ENCODE measurements at regions not wholly inside any gene's neighbourhood (a gene's known extent, or its start where the extent isn't known, plus 50 kb on each side); places are given as distances from the start of the nearest gene placed in this dataset.
"Not testable (repeated sequence)": the region's sequence is repeated elsewhere in the genome, so short reads cannot be mapped to it uniquely, and the experiment has no call there.

DNA sequence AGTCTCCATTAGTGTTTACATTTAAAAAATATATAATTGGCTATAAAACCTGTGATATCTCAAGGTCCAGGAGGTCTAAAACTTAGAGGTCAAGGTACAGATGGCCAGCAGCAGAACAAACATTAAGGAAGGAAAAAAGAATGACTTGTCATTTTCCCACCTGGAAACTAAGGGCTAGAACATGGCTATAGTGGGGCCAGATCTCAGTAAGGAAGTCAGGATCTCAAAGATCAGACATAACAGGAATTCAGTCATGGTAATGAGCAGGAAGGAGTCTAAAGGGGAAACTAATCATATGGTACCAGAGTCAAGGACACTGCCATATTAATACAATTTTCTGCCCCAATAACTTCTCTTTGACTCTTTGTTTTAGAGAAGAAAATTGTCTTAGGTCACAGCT, 1018.8 kb downstream of the PLA2G4A start:
- no peak for DNase-seq

DNA sequence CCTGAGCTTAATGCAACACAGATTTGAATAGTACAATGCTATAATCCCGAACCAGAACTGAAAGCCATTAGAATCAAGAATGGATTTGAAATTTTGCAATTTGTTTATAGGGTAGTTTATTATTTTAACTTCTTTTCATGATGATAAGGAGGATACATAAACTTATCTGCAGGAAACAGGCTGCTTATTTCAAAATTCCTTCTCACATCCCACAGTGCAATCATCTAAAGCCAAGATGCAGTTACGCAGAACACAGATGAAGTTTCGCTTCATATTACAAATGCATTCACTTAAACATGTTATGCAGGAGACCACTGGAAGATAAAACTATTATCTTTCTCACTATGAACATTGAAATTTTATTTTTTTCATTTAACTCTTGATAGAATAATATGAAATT, 1019.6 kb downstream of the PLA2G4A start:
- no peak for DNase-seq

DNA sequence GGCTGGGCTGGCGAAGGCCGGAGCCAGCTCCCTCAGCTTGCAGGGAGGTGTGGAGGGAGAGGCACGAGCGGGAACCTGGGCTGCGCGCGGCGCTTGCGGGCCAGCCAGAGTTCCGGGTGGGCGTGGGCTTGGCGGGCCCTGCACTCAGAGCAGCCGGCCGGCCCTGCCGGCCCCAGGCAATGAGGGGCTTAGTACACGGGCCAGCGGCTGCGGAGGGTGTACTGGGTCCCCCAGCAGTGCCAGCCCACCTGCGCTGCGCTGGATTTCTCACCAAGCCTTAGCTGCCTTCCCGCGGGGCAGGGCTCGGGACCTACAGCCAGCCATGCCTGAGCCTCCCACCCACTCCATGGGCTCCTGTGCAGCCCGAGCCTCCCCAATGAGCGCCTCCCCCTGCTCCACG, 1021.4 kb downstream of the PLA2G4A start:
- DNase-seq: not testable (repeated sequence)

DNA sequence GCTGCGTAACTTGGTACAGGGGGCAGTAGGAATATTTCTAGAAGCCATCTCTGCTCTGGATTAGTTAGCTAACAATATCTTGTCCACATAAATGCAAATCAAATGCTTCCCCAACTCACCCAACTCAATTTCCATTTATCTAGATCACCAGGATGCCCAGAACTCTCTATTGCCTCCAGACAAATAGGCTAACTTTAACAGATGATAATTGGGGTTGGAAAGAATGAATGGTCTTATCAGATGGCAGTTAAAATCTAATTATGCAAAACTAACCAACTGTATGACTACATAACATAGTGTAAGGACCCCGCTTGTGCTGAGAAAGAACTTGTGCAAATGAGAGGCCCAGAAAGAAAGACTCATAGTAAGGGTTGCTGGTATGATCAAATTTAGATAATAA, 1024.8 kb downstream of the PLA2G4A start:
- no peak for DNase-seq

DNA sequence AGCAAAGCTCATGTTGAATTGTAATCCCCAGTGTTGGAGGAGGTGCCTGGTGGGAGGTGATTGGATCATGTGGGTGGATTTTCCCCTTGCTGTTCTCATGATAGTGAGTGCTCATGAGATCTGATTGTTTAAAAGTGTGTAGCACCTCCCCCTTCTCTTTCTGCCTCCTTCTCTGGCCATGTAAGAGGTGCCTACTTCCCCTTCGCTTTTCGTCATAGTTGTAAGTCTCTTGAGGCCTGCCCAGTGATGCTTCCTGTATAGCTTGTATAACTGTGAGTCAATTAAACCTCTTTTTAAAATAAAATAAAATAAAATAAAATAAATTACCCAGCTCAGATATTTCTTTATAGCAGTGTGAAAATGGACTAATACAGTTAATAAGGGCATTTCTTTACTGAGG, 1025.7 kb downstream of the PLA2G4A start:
- DNase-seq: no peak

DNA sequence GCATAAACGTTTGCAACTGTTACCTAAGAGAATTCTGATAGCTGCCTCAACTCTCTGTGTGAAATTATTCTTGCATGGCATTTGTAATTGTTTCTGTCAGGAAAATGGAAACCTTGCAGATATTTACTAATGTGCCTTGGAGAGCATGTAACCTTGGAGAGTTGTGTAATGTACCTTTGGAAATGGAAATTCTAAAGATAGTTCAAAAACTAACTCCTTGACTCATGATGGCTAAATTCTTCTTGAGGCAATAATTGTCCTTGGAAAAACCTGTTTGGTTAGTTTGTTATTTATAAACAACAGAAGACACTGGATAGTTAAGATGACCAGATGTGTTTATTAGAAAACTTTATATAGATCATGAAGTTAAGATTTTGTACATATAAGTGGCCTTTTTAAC, 1033.8 kb downstream of the PLA2G4A start:
- no peak for DNase-seq

DNA sequence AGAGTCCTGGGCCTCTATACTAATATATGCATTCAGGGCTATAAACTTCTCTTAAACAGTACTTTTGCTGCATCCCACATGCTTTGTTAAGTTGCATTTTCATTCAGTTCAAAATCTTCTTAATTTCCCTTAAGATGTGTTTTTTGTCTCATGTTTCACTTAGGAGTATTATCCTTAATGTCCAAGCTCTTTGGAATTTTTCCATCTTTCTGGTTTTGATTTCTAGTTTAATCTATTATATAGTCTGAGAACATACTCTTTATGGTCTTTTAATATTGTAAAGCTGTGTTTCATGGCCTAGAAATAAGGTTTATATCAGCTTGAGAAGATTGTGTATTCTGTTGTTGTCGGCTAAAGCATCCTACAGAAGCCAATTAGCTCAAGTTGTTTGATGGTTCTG, 1041.8 kb downstream of the PLA2G4A start:
- DNase-seq: no peak

DNA sequence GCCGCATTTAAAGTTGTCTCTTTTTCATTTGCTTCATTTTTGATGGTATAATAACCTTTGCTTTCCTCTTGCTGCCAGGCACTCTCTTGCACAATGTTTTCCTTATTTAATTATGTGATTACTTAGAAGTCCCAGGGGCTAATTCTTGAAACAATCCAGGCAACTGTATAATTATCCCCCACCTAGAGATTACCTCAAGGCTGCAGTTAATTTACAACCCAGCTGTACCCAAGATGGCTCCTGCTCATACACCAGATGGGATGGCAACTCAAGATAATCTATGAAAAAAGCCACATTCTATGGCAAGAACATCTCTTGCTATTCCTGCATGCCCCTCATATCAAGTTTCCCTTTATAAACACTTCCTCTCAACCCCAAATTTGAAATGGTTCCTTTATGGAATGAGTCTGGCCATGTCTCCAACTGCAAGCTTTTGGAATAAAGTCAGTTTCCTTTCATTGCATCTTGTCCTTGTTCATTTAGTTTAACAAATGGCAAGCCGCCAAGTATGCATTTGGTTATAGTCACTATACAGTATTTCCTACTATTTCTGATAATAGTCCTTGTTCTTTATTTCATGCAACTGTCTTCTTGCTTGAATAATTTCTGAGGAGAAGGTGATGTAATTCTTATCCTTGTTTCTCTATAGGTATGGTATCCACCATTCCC, 1042.6 kb downstream of the PLA2G4A start:
- DNase-seq: no peak

DNA sequence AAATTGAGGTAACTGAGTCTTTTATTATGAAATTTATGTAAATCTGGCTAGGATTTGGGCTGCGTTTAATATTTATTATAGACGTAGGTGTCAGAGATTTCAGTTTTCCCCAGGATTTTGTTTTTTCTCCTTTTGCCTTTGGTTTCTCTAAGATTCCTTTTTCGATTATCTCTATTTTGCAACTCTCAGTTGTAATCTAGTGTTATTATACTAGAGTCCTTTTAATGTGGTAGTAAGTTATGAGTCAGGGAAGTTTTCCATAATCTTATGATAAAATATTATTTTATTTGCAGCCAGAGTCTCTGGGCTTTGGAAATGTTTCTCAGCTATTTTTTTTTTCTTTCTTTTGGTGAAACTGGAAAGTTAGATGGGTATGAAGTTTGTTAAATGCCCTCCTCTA, 1043.8 kb downstream of the PLA2G4A start:
- no peak for DNase-seq

DNA sequence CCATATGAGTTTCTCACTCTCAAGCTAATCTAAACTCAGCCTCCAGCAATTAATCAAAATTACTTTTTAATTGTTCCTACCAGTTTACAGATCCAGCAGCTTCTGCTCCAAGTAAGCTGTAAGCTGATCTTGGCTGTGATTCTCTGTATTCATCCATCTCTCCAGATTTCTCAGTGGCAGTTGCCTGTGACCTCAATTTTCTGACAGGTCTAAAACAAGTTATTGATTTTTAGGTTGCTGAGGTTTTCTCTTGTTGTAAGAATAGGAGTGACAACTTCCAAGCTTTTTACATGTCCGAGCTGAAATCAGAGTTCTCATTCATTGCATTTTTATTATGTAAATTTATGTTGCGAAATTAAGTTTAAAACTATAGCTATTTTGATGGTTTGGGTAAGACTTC, 1044.4 kb downstream of the PLA2G4A start:
- no peak for DNase-seq

DNA sequence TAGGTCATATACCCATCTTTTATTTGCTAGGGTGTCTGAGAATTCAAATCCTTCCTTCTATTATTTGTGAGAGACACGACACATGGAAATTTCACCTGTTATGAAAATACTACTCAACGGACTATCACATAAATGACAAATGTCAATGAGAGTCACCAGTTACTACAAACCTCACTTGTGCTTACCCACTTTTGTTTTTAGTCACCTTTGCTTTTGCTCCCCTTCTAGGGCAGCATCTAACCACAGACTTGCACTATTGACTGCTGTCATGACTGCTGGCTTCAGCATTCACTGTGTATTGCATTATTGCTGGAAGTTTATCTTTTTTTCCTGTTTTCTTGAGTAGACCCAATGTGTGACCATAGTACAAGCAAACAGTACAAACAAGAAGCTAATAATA, 1048.0 kb downstream of the PLA2G4A start:
- DNase-seq: no peak

DNA sequence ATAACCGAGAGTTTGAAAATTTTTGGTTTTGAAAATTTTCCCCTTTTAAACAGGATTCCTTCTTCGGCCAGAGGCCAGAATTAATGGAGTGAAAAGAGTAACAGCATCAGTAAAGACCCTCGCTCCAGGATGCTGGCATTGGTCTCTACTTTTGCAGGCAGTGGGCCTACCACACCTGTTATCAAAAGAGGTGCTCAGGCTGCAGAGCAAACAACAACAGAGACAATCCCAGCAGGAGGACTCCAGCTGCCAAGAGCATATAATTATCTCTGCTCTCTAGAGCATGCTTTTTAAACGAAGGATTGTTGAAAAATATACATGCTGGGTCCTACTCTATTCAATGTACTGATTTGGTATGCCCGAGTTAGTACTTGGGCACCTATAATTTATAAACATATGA, 1048.5 kb downstream of the PLA2G4A start:
- no peak for DNase-seq

DNA sequence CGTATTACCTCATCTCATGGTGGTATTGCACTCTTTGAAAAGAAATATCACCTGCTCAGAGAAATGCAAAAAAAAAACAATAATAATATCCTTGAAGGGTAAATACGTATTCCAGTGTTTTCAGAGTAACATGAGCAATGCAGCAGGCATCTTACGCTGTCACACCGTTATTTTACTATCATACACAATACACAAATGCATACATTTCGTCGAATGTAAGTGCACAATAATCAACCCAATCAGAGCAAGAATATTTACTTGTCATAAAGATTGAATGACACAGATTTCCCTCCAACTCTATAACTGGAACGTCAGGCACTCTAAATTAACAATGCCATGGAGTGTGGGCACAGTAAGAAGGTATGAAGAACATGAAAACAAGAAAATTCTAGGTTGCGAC, 1050.1 kb downstream of the PLA2G4A start:
- no peak for DNase-seq

DNA sequence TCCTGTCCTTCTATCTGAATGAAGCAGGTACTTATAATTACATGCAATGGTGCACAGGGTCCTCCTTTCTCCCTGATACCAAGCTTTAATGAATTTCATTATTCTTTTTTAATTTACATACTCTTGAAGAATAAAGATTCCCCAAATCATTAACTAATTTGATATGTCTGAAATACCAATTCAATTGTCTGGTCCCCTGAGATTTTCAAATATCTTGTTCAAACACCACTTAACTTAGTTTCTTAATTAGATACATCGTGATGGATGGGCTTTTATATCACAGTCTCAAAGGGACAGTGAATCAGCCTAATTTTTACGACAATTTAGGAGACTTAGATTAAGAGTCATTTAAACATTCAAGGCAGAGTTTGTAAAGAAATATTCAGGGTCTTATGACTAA, 1054.6 kb downstream of the PLA2G4A start:
- no peak for DNase-seq

DNA sequence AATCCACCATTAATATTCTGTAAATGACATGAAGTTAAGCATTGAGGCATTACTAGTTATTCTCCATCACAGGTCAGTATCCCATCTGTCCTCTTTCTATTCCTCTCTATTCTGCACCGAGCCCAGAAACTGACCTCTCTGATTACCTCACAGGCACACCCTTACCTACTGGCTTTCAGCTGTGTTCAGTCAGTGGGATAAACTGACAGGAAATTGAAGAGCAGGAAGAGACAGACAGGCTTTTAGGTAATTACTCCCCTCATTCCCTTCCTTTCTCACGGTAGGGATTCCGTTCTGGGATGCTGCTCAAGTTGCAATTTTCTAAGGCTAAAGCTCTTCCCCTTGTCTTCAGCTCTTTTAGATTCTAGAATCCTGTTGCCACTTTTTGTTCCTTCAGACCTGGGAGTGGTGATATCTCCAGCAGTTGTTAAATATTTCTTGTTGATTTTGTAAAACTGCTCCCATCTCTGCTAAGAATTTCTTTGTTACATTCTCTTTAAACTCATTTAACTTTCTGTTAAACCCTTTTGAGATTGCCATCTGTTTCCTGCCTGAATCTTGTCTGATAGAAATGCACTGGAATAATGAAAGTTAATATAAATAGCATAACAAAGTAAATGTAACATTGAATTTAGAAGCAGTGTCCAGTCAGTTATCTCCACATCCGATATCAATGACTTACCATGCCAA, 1063.4 kb downstream of the PLA2G4A start:
- no peak for DNase-seq

DNA sequence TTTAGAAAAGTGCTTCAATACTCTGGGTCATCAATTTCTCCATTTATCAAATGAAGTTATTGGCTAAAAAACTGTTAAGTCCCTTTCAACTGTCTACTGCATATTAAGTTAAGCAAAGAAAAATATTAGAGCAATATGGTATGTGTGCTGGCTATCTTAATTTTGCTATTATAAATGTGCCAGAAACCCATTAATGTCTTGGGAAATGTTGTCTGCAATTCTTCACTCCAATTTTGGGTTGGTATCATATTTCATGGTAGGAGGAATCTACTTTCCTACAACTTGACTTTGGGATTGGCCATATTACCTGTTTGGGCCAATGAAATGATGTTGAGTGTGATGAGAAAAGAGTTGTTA, 1063.9 kb downstream of the PLA2G4A start:
- DNase-seq: no peak

DNA sequence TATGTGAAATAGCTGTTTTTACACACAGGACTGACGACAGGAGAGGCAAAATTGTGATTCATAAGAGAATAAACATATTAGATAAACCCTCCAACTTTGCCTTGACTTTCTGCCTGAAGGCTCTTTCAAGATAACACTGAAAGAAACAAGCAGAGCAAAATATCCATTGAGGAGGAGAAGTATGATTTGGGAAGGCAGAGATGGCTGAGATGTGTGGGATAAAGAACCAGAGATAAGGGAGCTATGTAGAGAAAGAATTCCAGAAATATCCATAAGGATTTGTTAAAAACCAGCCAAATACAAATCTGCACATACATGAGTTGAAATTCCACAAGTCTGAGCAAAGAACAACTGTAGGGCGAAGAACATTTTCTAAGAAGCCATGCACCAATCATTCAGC, 1064.7 kb downstream of the PLA2G4A start:
- DNase-seq: no peak

DNA sequence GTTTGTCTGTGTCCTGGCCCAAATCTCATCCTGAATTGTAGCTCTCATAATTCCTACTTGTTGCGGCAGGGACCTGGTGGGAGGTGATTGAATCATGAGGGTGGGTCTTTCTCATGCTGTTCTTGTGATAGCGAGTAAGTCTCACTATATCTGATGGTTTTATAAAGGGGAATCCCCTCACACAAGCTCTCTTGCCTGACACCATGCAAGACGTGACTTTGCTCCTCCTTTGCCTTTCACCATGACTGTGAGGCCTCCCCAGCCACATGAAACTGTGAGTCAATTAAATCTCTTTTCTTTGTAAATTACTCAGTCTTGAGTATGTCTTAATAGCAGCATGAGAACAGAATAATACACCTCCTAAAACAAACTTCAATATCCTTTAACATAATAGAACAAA, 1065.6 kb downstream of the PLA2G4A start:
- DNase-seq: no peak

DNA sequence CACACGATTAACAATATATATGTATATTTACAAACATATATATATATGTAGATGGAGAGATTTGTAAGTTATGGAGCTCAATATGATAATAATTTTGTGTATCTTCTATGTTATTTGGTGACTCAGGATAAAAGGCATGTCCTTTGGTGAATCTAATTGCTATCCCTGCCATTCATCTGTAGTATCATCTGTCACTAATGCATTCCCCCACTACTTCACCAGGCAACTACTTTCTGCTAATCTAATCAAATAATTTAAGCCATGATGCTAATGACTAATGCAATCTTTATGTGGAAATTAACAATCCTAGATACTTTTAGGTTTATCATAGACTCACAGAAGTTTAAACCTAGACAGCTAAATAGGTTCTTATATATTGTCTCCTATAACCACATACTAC, 1074.5 kb downstream of the PLA2G4A start:
- no peak for DNase-seq

DNA sequence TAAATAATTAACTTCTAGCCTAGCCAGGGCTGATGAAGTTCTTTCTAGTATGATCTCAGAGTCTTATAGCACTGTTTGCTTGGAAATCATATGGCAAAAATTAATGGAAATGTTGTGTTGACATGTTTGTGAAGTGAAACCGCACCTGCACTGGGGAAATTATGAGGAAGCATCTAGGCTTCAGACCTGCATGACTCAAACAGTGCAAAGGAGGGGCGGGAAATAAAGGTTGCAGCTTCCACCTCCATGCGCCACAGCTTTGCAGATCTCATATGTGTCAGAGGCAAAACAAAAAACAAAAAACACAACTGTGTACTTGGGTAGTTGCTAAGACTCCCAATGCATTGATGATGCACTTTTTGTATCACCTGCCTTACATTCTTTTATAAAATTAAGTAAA, 1080.6 kb downstream of the PLA2G4A start:
- DNase-seq: no peak

DNA sequence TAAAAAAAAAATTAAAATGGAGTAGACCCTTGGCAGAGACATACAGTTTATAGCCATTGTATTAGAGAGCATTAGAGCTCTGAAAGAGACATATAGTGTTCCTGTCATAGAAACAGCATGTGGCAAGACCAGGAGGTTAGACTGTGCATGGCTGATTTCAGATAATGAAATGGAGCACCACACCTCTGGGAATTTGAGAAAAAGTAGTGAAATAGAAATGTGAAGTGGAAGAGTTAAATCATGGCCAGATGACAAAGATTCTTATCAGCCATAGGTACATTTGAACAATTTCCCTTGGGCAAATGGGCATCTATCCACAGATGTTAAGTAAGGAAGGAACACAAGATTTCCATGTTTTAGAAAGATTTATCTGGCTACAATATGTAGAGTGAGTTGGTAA, 1083.1 kb downstream of the PLA2G4A start:
- DNase-seq: no peak

DNA sequence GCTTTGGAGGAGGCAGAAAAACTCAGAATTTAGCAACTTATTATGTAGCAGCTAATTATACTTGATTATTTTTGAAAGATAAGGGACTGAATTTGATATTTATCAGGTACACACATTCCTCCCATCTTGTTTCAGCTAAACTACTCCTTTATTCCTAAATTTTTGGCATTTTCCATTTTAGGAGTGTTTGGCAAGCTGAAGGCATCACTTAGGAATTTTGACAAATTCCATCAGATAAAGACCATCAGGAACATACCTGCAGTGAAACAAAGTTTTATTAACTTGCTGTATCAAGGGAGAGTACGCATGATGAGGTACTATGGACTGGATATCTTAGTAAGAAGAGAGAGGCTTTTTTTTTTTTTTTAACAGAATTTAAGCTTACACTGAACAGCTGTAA, 1092.2 kb downstream of the PLA2G4A start:
- DNase-seq: no peak

DNA sequence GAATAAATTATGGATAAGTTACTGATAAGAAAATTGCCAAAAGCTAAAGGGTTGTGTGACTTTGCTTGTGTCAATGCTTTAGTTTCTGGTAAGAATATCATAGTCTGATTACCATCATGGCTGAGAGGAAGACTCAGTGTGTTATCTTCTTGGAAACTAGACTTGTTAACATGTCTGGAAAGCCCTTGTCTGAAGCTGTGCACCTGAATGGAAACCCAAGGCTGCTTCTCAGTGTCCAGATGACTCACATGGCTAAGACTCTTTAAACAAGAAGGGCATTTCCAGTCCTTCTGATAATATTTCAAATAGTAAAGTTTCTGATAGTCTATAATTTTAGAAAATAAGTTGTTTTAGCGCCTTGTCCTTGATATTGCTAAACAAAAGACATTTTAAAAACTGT, 1092.7 kb downstream of the PLA2G4A start:
- no peak for DNase-seq

DNA sequence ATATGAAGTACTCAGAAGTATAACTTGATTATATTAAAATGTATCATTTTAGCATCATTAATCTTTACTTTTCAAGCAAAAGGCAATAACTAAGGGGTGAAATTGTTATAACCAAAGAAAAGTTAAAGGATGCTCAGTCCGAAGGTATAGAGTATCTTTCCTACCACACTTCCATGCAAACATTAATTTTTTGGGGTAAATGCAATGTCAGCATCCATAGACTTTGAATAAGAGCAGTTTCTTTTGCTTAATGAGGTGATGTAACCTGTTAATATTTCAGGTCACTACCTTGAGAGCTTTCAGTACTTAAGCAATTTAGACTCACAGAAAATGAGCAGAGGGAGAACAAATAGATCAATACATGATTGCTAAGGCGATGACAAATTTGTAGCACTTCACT, 1093.5 kb downstream of the PLA2G4A start:
- DNase-seq: no peak

DNA sequence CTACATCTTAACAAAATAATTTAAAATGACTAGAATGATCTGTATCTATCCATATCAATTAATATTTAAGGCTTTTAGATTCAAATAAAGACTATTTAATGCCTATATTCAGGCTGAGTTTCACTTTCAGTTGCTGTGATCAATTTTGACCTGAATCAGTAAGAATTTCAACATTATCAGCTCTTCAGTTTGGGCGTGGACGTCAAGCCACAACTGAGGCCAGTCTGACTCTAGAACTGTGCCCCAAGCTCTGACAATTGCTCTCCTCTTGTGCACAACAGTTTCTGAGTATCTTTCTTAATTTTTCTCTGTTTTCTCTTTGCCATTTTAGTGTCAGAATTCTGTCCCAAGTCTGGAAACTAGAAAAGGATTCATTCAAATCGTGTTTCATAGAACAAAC, 1095.5 kb downstream of the PLA2G4A start:
- no peak for DNase-seq
